Muscle layer of colon (tissue), 2 donors: ENCODE measurements at regions not wholly inside any gene's neighbourhood (a gene's known extent, or its start where the extent isn't known, plus 50 kb on each side); places are given as distances from the start of the nearest gene placed in this dataset.

Source experiments
- H3K27ac ChIP-seq: one replicate; pipeline ENCODE4 v1.7.0; 2013; ENCODE audit warnings: low read depth, mild to moderate bottlenecking, low read length, moderate library complexity
- H3K27me3 ChIP-seq, 2 donors: one replicate each; pipeline ENCODE4 v1.7.0; 2013; ENCODE audit warnings: low read length in 2 of 2, mild to moderate bottlenecking in 2 of 2; ENCODE audit not compliant: insufficient read depth in 2 of 2, control insufficient read depth in 1 of 2
- H3K36me3 ChIP-seq: one replicate; pipeline ENCODE4 v1.7.0; 2013; ENCODE audit warnings: mild to moderate bottlenecking, low read length; ENCODE audit not compliant: insufficient read depth
- H3K4me1 ChIP-seq: one replicate; pipeline ENCODE4 v1.7.0; 2013; ENCODE audit warnings: mild to moderate bottlenecking, low read length; ENCODE audit not compliant: insufficient read depth
- H3K4me3 ChIP-seq, 2 donors: one replicate each; pipeline ENCODE4 v1.7.0; 2013; ENCODE audit warnings: low read length in 2 of 2, low read depth in 1 of 2, mild to moderate bottlenecking in 1 of 2, moderate library complexity in 1 of 2
- H3K9ac ChIP-seq: one replicate; pipeline ENCODE4 v1.7.0; 2013; ENCODE audit warnings: low read length
- H3K9me3 ChIP-seq: one replicate; pipeline ENCODE4 v1.7.0; 2013; ENCODE audit warnings: mild to moderate bottlenecking, low read length
- donor health status: abdominal sarcoma.
- donor health status: Adenocarcinoma of cecum.

- Histone ChIP-seq H3K36me3 (no peaks in the 10 kb centered on the region), H3K9me3 (no peaks in the 10 kb centered on the region), H3K4me1 (no peaks in the 10 kb centered on the region), H3K27ac (no peak overlapping the region), H3K4me3 (no peak overlapping the region), H3K9ac (no peak overlapping the region), H3K27me3 (no peaks in the 10 kb centered on the region)
Measured at GRCh38 chr14:58864751-58865513, 227.2 kb downstream of the DACT1 start.

GRCh38 chr14:58865514-58866281, 227.9 kb downstream of the DACT1 start:
- no peak overlapping the region for H3K27ac ChIP-seq
- no peaks in the 10 kb centered on the region for H3K36me3 ChIP-seq
- H3K9me3 ChIP-seq: no peaks in the 10 kb centered on the region
- no peaks in the 10 kb centered on the region for H3K27me3 ChIP-seq
- H3K4me3 ChIP-seq: no peak overlapping the region
- no peak overlapping the region for H3K9ac ChIP-seq
- no peaks in the 10 kb centered on the region for H3K4me1 ChIP-seq

- no peaks in the 10 kb centered on the region for H3K9me3 ChIP-seq
- H3K27me3 ChIP-seq: no peaks in the 10 kb centered on the region
- no peaks in the 10 kb centered on the region for H3K4me1 ChIP-seq
- H3K27ac ChIP-seq: no peak overlapping the region
- no peak overlapping the region for H3K4me3 ChIP-seq
- H3K36me3 ChIP-seq: no peaks in the 10 kb centered on the region
- H3K9ac ChIP-seq: no peak overlapping the region
Measured at GRCh38 chr14:58866391-58866790, 228.6 kb downstream of the DACT1 start.

GRCh38 chr14:58870961-58871360, 233.2 kb downstream of the DACT1 start:
- Histone ChIP-seq H3K36me3 (no peaks in the 10 kb centered on the region), H3K4me1 (no peaks in the 10 kb centered on the region), H3K27me3 (no peaks in the 10 kb centered on the region), H3K9me3 (no peaks in the 10 kb centered on the region), H3K9ac (no peak overlapping the region), H3K27ac (no peak overlapping the region), H3K4me3 (no peak overlapping the region)

GRCh38 chr14:58871573-58871972, 233.8 kb downstream of the DACT1 start:
- Histone ChIP-seq H3K9ac (no peak overlapping the region), H3K36me3 (no peaks in the 10 kb centered on the region), H3K9me3 (no peaks in the 10 kb centered on the region), H3K27me3 (no peaks in the 10 kb centered on the region), H3K27ac (no peak overlapping the region), H3K4me1 (no peaks in the 10 kb centered on the region), H3K4me3 (no peak overlapping the region)

GRCh38 chr14:58872061-58872460, 234.3 kb downstream of the DACT1 start:
- no peaks in the 10 kb centered on the region for H3K27me3 ChIP-seq
- H3K4me1 ChIP-seq: no peaks in the 10 kb centered on the region
- no peaks in the 10 kb centered on the region for H3K36me3 ChIP-seq
- no peak overlapping the region for H3K4me3 ChIP-seq
- no peak overlapping the region for H3K27ac ChIP-seq
- H3K9me3 ChIP-seq: no peaks in the 10 kb centered on the region
- no peak overlapping the region for H3K9ac ChIP-seq

GRCh38 chr14:58873228-58873953, 235.6 kb downstream of the DACT1 start:
- Histone ChIP-seq H3K27ac (no peak overlapping the region), H3K36me3 (no peaks in the 10 kb centered on the region), H3K27me3 (no peaks in the 10 kb centered on the region), H3K4me1 (no peaks in the 10 kb centered on the region), H3K9me3 (no peaks in the 10 kb centered on the region), H3K9ac (no peak overlapping the region), H3K4me3 (no peak overlapping the region)

GRCh38 chr14:58875613-58876012, 237.9 kb downstream of the DACT1 start:
- H3K4me3 ChIP-seq: no peak overlapping the region
- H3K27ac ChIP-seq: no peak overlapping the region
- no peaks in the 10 kb centered on the region for H3K36me3 ChIP-seq
- H3K9ac ChIP-seq: no peak overlapping the region
- H3K4me1 ChIP-seq: no peaks in the 10 kb centered on the region
- no peaks in the 10 kb centered on the region for H3K27me3 ChIP-seq
- H3K9me3 ChIP-seq: no peaks in the 10 kb centered on the region

- Histone ChIP-seq H3K36me3 (no peaks in the 10 kb centered on the region), H3K4me3 (no peak overlapping the region), H3K27me3 (no peaks in the 10 kb centered on the region), H3K9me3 (no peaks in the 10 kb centered on the region), H3K4me1 (no peaks in the 10 kb centered on the region), H3K27ac (no peak overlapping the region), H3K9ac (no peak overlapping the region)
Measured at GRCh38 chr14:58876608-58877007, 238.8 kb downstream of the DACT1 start.

GRCh38 chr14:58878439-58879139, 240.8 kb downstream of the DACT1 start:
- H3K4me1 ChIP-seq: no peaks in the 10 kb centered on the region
- no peak overlapping the region for H3K4me3 ChIP-seq
- H3K27me3 ChIP-seq: no peaks in the 10 kb centered on the region
- H3K27ac ChIP-seq: no peak overlapping the region
- no peaks in the 10 kb centered on the region for H3K36me3 ChIP-seq
- H3K9ac ChIP-seq: no peak overlapping the region
- H3K9me3 ChIP-seq: no peaks in the 10 kb centered on the region

- Histone ChIP-seq H3K36me3 (no peaks in the 10 kb centered on the region), H3K27ac (no peak overlapping the region), H3K27me3 (no peaks in the 10 kb centered on the region), H3K4me3 (no peak overlapping the region), H3K9ac (no peak overlapping the region), H3K4me1 (no peaks in the 10 kb centered on the region), H3K9me3 (no peaks in the 10 kb centered on the region)
Measured at GRCh38 chr14:58881433-58881832, 243.7 kb downstream of the DACT1 start.
